H9 (cell line): ENCODE measurements at regions not wholly inside any gene's neighbourhood (a gene's known extent, or its start where the extent isn't known, plus 50 kb on each side); places are given as distances from the start of the nearest gene placed in this dataset.

Experiments used
- DNase-seq: peaks from one replicate; pipeline ENCODE4 v3.0.0-alpha.2; 2017
- H2AFZ ChIP-seq: one replicate; pipeline ENCODE4 v1.6.1; 2013; ENCODE audit warnings: mild to moderate bottlenecking, low read length, control low read depth, moderate library complexity
- H2AK5ac ChIP-seq: 2 replicates; pipeline ENCODE4 v1.6.1; 2013; ENCODE audit warnings: low read length, control low read depth, mixed read lengths; ENCODE audit not compliant: insufficient read length
- H2BK120ac ChIP-seq: one replicate; pipeline ENCODE4 v1.6.1; 2013; ENCODE audit warnings: low read depth, mild to moderate bottlenecking, low read length, control low read depth, inconsistent platforms; ENCODE audit not compliant: poor library complexity, severe bottlenecking
- H2BK12ac ChIP-seq: 2 replicates; pipeline ENCODE4 v1.6.1; 2013; ENCODE audit warnings: low read length, control low read depth, mixed read lengths, low read depth; ENCODE audit not compliant: insufficient read length
- H2BK15ac ChIP-seq: 2 replicates; pipeline ENCODE4 v1.6.1; 2013; ENCODE audit warnings: low read depth, low read length, control low read depth
- H2BK20ac ChIP-seq: one replicate; pipeline ENCODE4 v1.6.1; 2013; ENCODE audit warnings: low read depth, mild to moderate bottlenecking, low read length, control low read depth, inconsistent platforms; ENCODE audit not compliant: poor library complexity, severe bottlenecking
- H2BK5ac ChIP-seq: 2 replicates; pipeline ENCODE4 v1.6.1; 2013; ENCODE audit warnings: low read length, control low read depth, mixed read lengths; ENCODE audit not compliant: insufficient read length
- H3K14ac ChIP-seq: 2 replicates; pipeline ENCODE4 v1.6.1; 2013; ENCODE audit warnings: low read length, control low read depth; ENCODE audit not compliant: insufficient read depth
- H3K18ac ChIP-seq: 2 replicates; pipeline ENCODE4 v1.6.1; 2013; ENCODE audit warnings: low read depth, mild to moderate bottlenecking, mixed read lengths, low read length, control low read depth; ENCODE audit not compliant: insufficient read length
- H3K23ac ChIP-seq: 2 replicates; pipeline ENCODE4 v1.6.1; 2013; ENCODE audit warnings: low read length, control low read depth, mixed read lengths, low read depth; ENCODE audit not compliant: insufficient read length
- H3K23me2 ChIP-seq: 2 replicates; pipeline ENCODE4 v1.6.1; 2013; ENCODE audit warnings: low read depth, mild to moderate bottlenecking, mixed read lengths, low read length, control low read depth; ENCODE audit not compliant: insufficient read length, poor library complexity, severe bottlenecking
- H3K27ac ChIP-seq: 2 replicates; pipeline ENCODE4 v1.5.1; 2013; ENCODE audit warnings: low read length, control low read depth, mixed read lengths, low read depth; ENCODE audit not compliant: insufficient read length
- H3K27me3 ChIP-seq: 2 replicates; pipeline ENCODE4 v1.6.1; 2013; ENCODE audit warnings: low read length, control low read depth, inconsistent platforms; ENCODE audit not compliant: insufficient read depth
- H3K4ac ChIP-seq: 2 replicates; pipeline ENCODE4 v1.6.1; 2013; ENCODE audit warnings: low read depth, mild to moderate bottlenecking, control low read depth, inconsistent platforms, low read length, moderate library complexity
- H3K4me1 ChIP-seq: 2 replicates; pipeline ENCODE4 v1.6.1; 2013; ENCODE audit warnings: low read length, control low read depth, inconsistent platforms; ENCODE audit not compliant: insufficient read depth
- H3K4me2 ChIP-seq: 2 replicates; pipeline ENCODE4 v1.6.1; 2013; ENCODE audit warnings: low read length, control low read depth, mixed read lengths; ENCODE audit not compliant: insufficient read length, insufficient read depth
- H3K56ac ChIP-seq: 2 replicates; pipeline ENCODE4 v1.6.1; 2013; ENCODE audit warnings: low read depth, mild to moderate bottlenecking, mixed read lengths, low read length, control low read depth; ENCODE audit not compliant: insufficient read length
- H3K79me1 ChIP-seq: 2 replicates; pipeline ENCODE4 v1.6.1; 2013; ENCODE audit warnings: low read depth, mild to moderate bottlenecking, moderate library complexity, low read length, control low read depth, inconsistent platforms; ENCODE audit not compliant: insufficient read depth, poor library complexity, severe bottlenecking
- H3K79me2 ChIP-seq: 2 replicates; pipeline ENCODE4 v1.6.1; 2013; ENCODE audit warnings: low read length, control low read depth, inconsistent platforms; ENCODE audit not compliant: insufficient read depth
- H3K9ac ChIP-seq: 2 replicates; pipeline ENCODE4 v1.6.1; 2013; ENCODE audit warnings: low read length, control low read depth, mixed read lengths; ENCODE audit not compliant: insufficient read length; ENCODE audit errors: extremely low read depth
- H3K9me3 ChIP-seq: one replicate; pipeline ENCODE4 v1.6.1; 2013; ENCODE audit warnings: low read depth, low read length, inconsistent platforms; ENCODE audit not compliant: control insufficient read depth
- H3T11ph ChIP-seq: one replicate; pipeline ENCODE4 v1.6.1; 2013; ENCODE audit warnings: mild to moderate bottlenecking, low read length, control low read depth, inconsistent platforms
- H4K20me1 ChIP-seq: one replicate; pipeline ENCODE4 v1.6.1; 2013; ENCODE audit not compliant: control insufficient read depth, insufficient read length, insufficient read depth
- H4K5ac ChIP-seq: 2 replicates; pipeline ENCODE4 v1.6.1; 2013; ENCODE audit warnings: low read depth, mild to moderate bottlenecking, mixed read lengths, low read length, control low read depth; ENCODE audit not compliant: insufficient read length
- H4K8ac ChIP-seq: replicated peaks from 2 replicates; pipeline ENCODE4 v1.6.1; 2013; ENCODE audit warnings: low read length, control low read depth, mixed read lengths, low read depth; ENCODE audit not compliant: insufficient read length
- H4K91ac ChIP-seq: 2 replicates; pipeline ENCODE4 v1.6.1; 2013; ENCODE audit warnings: low read depth, mild to moderate bottlenecking, moderate library complexity, mixed read lengths, low read length, control low read depth; ENCODE audit not compliant: insufficient read length
- H3K27ac Mint-ChIP-seq, 3 experiments: 2 replicates in 2 of 3; 3 replicates in 1 of 3; pipeline ENCODE4 v1.8.0; 2020 to 2021; ENCODE audit warnings: mixed read lengths in 3 of 3, mild to moderate bottlenecking in 1 of 3, moderate library complexity in 1 of 3
- H3K27me3 Mint-ChIP-seq: 2 replicates; pipeline ENCODE4 v1.8.0; 2021; ENCODE audit warnings: low read depth, mild to moderate bottlenecking, moderate library complexity, mixed read lengths
- H3K36me3 Mint-ChIP-seq, 3 experiments: 2 replicates in 2 of 3; 3 replicates in 1 of 3; pipeline ENCODE4 v1.8.0; 2020 to 2021; ENCODE audit warnings: low read depth in 3 of 3, mixed read lengths in 3 of 3; ENCODE audit not compliant: insufficient read depth in 1 of 3
- H3K4me1 Mint-ChIP-seq, 2 experiments: 2 replicates each; pipeline ENCODE4 v1.8.0; 2020; ENCODE audit warnings: mixed read lengths in 2 of 2
- H3K4me3 Mint-ChIP-seq, 2 experiments: 2 replicates in 1 of 2; 3 replicates in 1 of 2; pipeline ENCODE4 v1.8.0; 2020 to 2021; ENCODE audit warnings: mild to moderate bottlenecking in 2 of 2, mixed read lengths in 2 of 2, moderate library complexity in 1 of 2
- H3K9me3 Mint-ChIP-seq, 2 experiments: 2 replicates in 1 of 2; 3 replicates in 1 of 2; pipeline ENCODE4 v1.8.0; 2020; ENCODE audit warnings: mild to moderate bottlenecking in 2 of 2, mixed read lengths in 2 of 2, moderate library complexity in 1 of 2
- CTCF ChIP-seq: fragments of 200-600 bp; sonication (generic); conservative IDR thresholded peaks from 3 replicates; pipeline ENCODE4 v1.8.0; 2021; ENCODE audit warnings: antibody characterized with exemption, mild to moderate bottlenecking
- WGBS: extraction: QIAGEN DNeasy Blood & Tissue Kit; methylation state at CpG from one replicate; pipeline ENCODE4 v1.1.7; 2013; ENCODE audit warnings: missing lambda C conversion rate, low lambda C conversion rate, mixed read lengths; ENCODE audit not compliant: insufficient read length; ENCODE audit errors: extremely low coverage; 5-methylcytosine and 5-hydroxymethylcytosine counted together

- no peak overlapping the region for H2BK12ac ChIP-seq
- H3K4me1 Mint-ChIP-seq = no peaks in the 10 kb centered on the region; a peak in 1 of 4 replicates
- H3K9me3 ChIP-seq = no peaks in the 10 kb centered on the region
- no peak overlapping the region for H4K5ac ChIP-seq
- no peak for TF ChIP-seq CTCF
- H2BK120ac ChIP-seq = no peak overlapping the region
- no CpG with 5 or more reads among the region's 6 CpGs for WGBS
- H3K4me1 ChIP-seq = no peaks in the 10 kb centered on the region
- H2BK5ac ChIP-seq = no peak overlapping the region
- H3T11ph ChIP-seq = no peak overlapping the region
- no peaks in the 10 kb centered on the region for H3K23me2 ChIP-seq
- DNase-seq = no peak
- H3K9ac ChIP-seq = no peak overlapping the region
- no peak overlapping the region for H3K4me3 Mint-ChIP-seq
- no peak overlapping the region for H3K18ac ChIP-seq
- H3K9me3 Mint-ChIP-seq = no peaks in the 10 kb centered on the region
- H2BK15ac ChIP-seq = no peak overlapping the region
- H3K4ac ChIP-seq = no peak overlapping the region
- H3K79me2 ChIP-seq = no peaks in the 10 kb centered on the region
- H3K27me3 ChIP-seq = no peaks in the 10 kb centered on the region
- no peak overlapping the region for H3K4me2 ChIP-seq
- H3K14ac ChIP-seq = no peak overlapping the region
- no peak overlapping the region for H3K56ac ChIP-seq
- H4K20me1 ChIP-seq = no peaks in the 10 kb centered on the region
- H3K36me3 Mint-ChIP-seq = no peaks in the 10 kb centered on the region
- H3K79me1 ChIP-seq = no peaks in the 10 kb centered on the region
- H3K27ac ChIP-seq = no peak overlapping the region
- H2AFZ ChIP-seq = no peak overlapping the region
- H4K91ac ChIP-seq = no peak overlapping the region
- no peaks in the 10 kb centered on the region for H3K27me3 Mint-ChIP-seq
- no peak overlapping the region for H2AK5ac ChIP-seq
- no peak overlapping the region for H3K27ac Mint-ChIP-seq
- no peak overlapping the region for H3K23ac ChIP-seq
- H2BK20ac ChIP-seq = no peak overlapping the region
- no peak overlapping the region for H4K8ac ChIP-seq
Observed at GRCh38 chr10:36676756-36677430, 448.5 kb upstream of the ANKRD30A start.
